SK-N-SH (cell line): ENCODE measurements at regions not wholly inside any gene's neighbourhood (a gene's known extent, or its start where the extent isn't known, plus 50 kb on each side); places are given as distances from the start of the nearest gene placed in this dataset.

Experiments
- CTCF ChIA-PET: fragments of 300-600, 350-600 bp; formaldehyde crosslinking; extraction: SDS; loops from one replicate; lab custom pipeline; 2021; lab: Yijun Ruan, JAX
- POLR2A ChIA-PET: fragments of 350-600 bp; sonication (Branson Sonifier 250); formaldehyde crosslinking; extraction: SDS; loops from one replicate; lab custom pipeline; 2020; ENCODE audit warnings: antibody characterized with exemption, inconsistent platforms; lab: Yijun Ruan, JAX
- DNase-seq: peaks from one replicate; pipeline ENCODE4 v3.0.0; 2012
- H2AFZ ChIP-seq: fragments of 200-600 bp; sonication (generic); 2 replicates; pipeline ENCODE4 v1.8.1; 2016; ENCODE audit warnings: antibody characterized with exemption, mild to moderate bottlenecking, low read depth
- H3F3A ChIP-seq: fragments of 200-600 bp; sonication (generic); replicated peaks from 2 replicates; pipeline ENCODE3; 2016; ENCODE audit warnings: antibody characterized with exemption, mild to moderate bottlenecking; ENCODE audit not compliant: insufficient read depth
- H3K27ac ChIP-seq, 2 experiments: fragments of 200-500 bp in 1 of 2; fragments of 200-600 bp in 1 of 2; sonication (Bioruptor generic) in 1 of 2; sonication (generic), shearing (Covaris generic) in 1 of 2; 2 replicates each; pipeline versions ENCODE4 v1.5.1 to v1.6.1; 2014 to 2016; ENCODE audit warnings: low read depth in 2 of 2, inconsistent platforms in 1 of 2, low read length in 1 of 2, mild to moderate bottlenecking in 1 of 2, mixed read lengths in 1 of 2
- H3K27me3 ChIP-seq: fragments of 200-600 bp; sonication (generic), shearing (Covaris generic); 2 replicates; pipeline ENCODE4 v1.6.1; 2016; ENCODE audit warnings: mixed run types; ENCODE audit not compliant: insufficient read depth
- H3K36me3 ChIP-seq, 2 experiments: fragments of 200-500 bp in 1 of 2; fragments of 200-600 bp in 1 of 2; sonication (Bioruptor generic) in 1 of 2; sonication (generic) in 1 of 2; replicated peaks in 1 of 2; 2 replicates each; pipeline versions ENCODE3 to v1.5.1; 2014 to 2016; ENCODE audit warnings: low read length in 1 of 2, mild to moderate bottlenecking in 1 of 2; ENCODE audit not compliant: insufficient read depth in 2 of 2, control insufficient read depth in 1 of 2
- H3K4me1 ChIP-seq, 2 experiments: fragments of 200-500 bp in 1 of 2; fragments of 200-600 bp in 1 of 2; sonication (Bioruptor generic) in 1 of 2; sonication (generic), shearing (Covaris generic) in 1 of 2; 2 replicates each; pipeline versions ENCODE4 v1.5.1 to v1.6.1; 2014 to 2016; ENCODE audit warnings: low read depth in 1 of 2, low read length in 1 of 2, mixed run types in 1 of 2; ENCODE audit not compliant: insufficient read depth in 2 of 2, control insufficient read depth in 1 of 2
- H3K4me2 ChIP-seq: fragments of 200-600 bp; sonication (generic), shearing (Covaris generic); 2 replicates; pipeline ENCODE4 v1.6.1; 2017; ENCODE audit warnings: mixed run types
- H3K4me3 ChIP-seq, 2 experiments: fragments of 200-500 bp in 1 of 2; fragments of 200-600 bp in 1 of 2; sonication (Bioruptor generic) in 1 of 2; sonication (generic), shearing (Covaris generic) in 1 of 2; 2 replicates each; pipeline versions ENCODE4 v1.5.1 to v1.8.1; 2014 to 2016; ENCODE audit warnings: low read depth in 2 of 2, inconsistent platforms in 1 of 2, low read length in 1 of 2, mild to moderate bottlenecking in 1 of 2, mixed read lengths in 1 of 2, moderate library complexity in 1 of 2
- H3K79me2 ChIP-seq: fragments of 200-600 bp; sonication (generic); 2 replicates; pipeline ENCODE4 v1.8.1; 2017; ENCODE audit warnings: mild to moderate bottlenecking; ENCODE audit not compliant: insufficient read depth
- H3K9ac ChIP-seq: fragments of 200-600 bp; sonication (generic); 2 replicates; pipeline ENCODE4 v1.6.1; 2017; ENCODE audit warnings: mixed run types
- H3K9me2 ChIP-seq: fragments of 200-600 bp; sonication (generic); 2 replicates; pipeline ENCODE4 v1.6.1; 2017; ENCODE audit warnings: mixed run types
- H3K9me3 ChIP-seq: fragments of 200-600 bp; sonication (generic); 2 replicates; pipeline ENCODE4 v1.6.1; 2017; ENCODE audit warnings: mixed run types, mild to moderate bottlenecking, moderate library complexity
- H4K20me1 ChIP-seq: fragments of 200-600 bp; sonication (generic); 2 replicates; pipeline ENCODE4 v1.6.1; 2017; ENCODE audit warnings: mild to moderate bottlenecking, mixed run types; ENCODE audit not compliant: insufficient read depth
- ELF1 ChIP-seq: IDR thresholded peaks from 2 replicates; pipeline ENCODE4 v1.4.0; 2012
- EP300 ChIP-seq, 2 experiments: IDR thresholded peaks; 2 replicates each; pipeline versions ENCODE4 v1.4.0 to v1.6.1; 2012; ENCODE audit warnings: borderline replicate concordance in 1 of 2, low read depth in 1 of 2, low read length in 1 of 2
- EZH2phosphoT487 ChIP-seq: fragments of 200-600 bp; sonication (generic); IDR thresholded peaks from 2 replicates; pipeline ENCODE4 v1.6.1; 2017; ENCODE audit warnings: low read depth, mixed run types, mild to moderate bottlenecking, antibody characterized with exemption, moderate library complexity, borderline replicate concordance
- FOSL2 ChIP-seq: IDR thresholded peaks from 2 replicates; pipeline ENCODE4 v1.4.0; 2012; ENCODE audit warnings: low read depth, mild to moderate bottlenecking, moderate library complexity, borderline replicate concordance
- FOXJ3 ChIP-seq: sonication (generic); formaldehyde crosslinking; IDR thresholded peaks from 2 replicates; pipeline ENCODE4 v1.5.1; 2020; ENCODE audit warnings: mild to moderate bottlenecking, missing genetic modification reagents
- GATA2 ChIP-seq: sonication (generic); formaldehyde crosslinking; IDR thresholded peaks from 2 replicates; pipeline ENCODE4 v1.5.0; 2020; ENCODE audit warnings: mild to moderate bottlenecking, missing genetic modification reagents
- MAX ChIP-seq: IDR thresholded peaks from 2 replicates; pipeline ENCODE4 v1.4.0; 2012; ENCODE audit warnings: low read depth
- PBX3 ChIP-seq: IDR thresholded peaks from 2 replicates; pipeline ENCODE4; 2012
- REST ChIP-seq: IDR thresholded peaks from 2 replicates; pipeline ENCODE4 v1.6.1; 2012; ENCODE audit warnings: mild to moderate bottlenecking, low read depth, low read length, moderate library complexity
- RFX5 ChIP-seq: IDR thresholded peaks from 2 replicates; pipeline ENCODE4 v1.6.1; 2012; ENCODE audit warnings: mild to moderate bottlenecking, improper control_type of control experiment, low read length
- SIN3A ChIP-seq: IDR thresholded peaks from 2 replicates; pipeline ENCODE4 v1.6.1; 2012; ENCODE audit warnings: low read depth, mild to moderate bottlenecking, low read length, moderate library complexity, borderline replicate concordance
- TCF12 ChIP-seq: IDR thresholded peaks from 2 replicates; pipeline ENCODE4 v1.4.0; 2012
- USF1 ChIP-seq: IDR thresholded peaks from 2 replicates; pipeline ENCODE4 v1.4.0; 2012; ENCODE audit warnings: low read depth, borderline replicate concordance
- YY1 ChIP-seq: IDR thresholded peaks from 2 replicates; pipeline ENCODE4 v1.4.0; 2012; ENCODE audit warnings: low read depth, mild to moderate bottlenecking
- WGBS: methylation state at CpG from one replicate; pipeline ENCODE4 v1.1.6; 2017; ENCODE audit warnings: low lambda C conversion rate; 5-methylcytosine and 5-hydroxymethylcytosine counted together
- TF ChIP-seq, protein P1 (sequence below): IDR thresholded peaks from 2 replicates; pipeline ENCODE4 v1.4.0; 2012; ENCODE audit warnings: low read depth, borderline replicate concordance

DNA sequence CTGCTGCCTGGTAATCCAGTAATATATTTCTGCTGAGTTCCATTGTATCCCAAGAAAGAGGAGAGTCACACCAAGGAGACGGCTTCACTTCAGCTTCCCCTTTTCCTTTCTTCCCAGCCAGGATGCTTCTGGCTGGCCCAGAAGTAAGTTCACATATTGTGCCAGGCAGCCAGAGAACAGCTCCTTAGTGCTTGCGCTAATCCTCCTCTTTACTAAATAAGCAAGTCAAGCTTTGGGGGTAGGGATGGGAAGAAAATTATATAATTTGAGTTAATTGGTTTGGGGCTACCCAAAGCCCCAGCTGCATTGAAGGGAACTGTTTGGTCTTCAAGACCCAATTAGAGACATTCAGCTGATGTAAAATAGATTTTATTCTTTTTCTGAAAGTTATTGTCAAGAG lies 218.8 kb upstream of the HES1 start:
- DNase-seq: no peak
- Histone ChIP-seq H3K9ac (no peak overlapping the region), H3K27me3 (no peaks in the 10 kb centered on the region), H3K9me2 (no peaks in the 10 kb centered on the region), H3K36me3 (no peaks in the 10 kb centered on the region), H2AFZ (no peak overlapping the region), H3K79me2 (no peaks in the 10 kb centered on the region), H3K4me3 (no peak overlapping the region), H3K9me3 (no peaks in the 10 kb centered on the region), H3K4me1 (no peaks in the 10 kb centered on the region; a peak in 1 of 4 replicates), H4K20me1 (no peaks in the 10 kb centered on the region), H3K4me2 (no peak overlapping the region), H3K27ac (no peak overlapping the region), H3F3A (no peaks in the 10 kb centered on the region)
- 64% methylated on average over 2 of the region's 2 CpGs for WGBS
- POLR2A ChIA-PET: no interaction called here
- TF ChIP-seq FOXJ3 (CRISPR knock-in tag): no peak
- no peak for TF ChIP-seq EZH2phosphoT487
- TF ChIP-seq, protein P1, sequence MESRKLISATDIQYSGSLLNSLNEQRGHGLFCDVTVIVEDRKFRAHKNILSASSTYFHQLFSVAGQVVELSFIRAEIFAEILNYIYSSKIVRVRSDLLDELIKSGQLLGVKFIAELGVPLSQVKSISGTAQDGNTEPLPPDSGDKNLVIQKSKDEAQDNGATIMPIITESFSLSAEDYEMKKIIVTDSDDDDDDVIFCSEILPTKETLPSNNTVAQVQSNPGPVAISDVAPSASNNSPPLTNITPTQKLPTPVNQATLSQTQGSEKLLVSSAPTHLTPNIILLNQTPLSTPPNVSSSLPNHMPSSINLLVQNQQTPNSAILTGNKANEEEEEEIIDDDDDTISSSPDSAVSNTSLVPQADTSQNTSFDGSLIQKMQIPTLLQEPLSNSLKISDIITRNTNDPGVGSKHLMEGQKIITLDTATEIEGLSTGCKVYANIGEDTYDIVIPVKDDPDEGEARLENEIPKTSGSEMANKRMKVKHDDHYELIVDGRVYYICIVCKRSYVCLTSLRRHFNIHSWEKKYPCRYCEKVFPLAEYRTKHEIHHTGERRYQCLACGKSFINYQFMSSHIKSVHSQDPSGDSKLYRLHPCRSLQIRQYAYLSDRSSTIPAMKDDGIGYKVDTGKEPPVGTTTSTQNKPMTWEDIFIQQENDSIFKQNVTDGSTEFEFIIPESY: no peak
- no peak for TF ChIP-seq SIN3A
- no peak for TF ChIP-seq RFX5
- no peak for TF ChIP-seq MAX
- TF ChIP-seq EP300 (IDR thresholded peaks at IDR 0.05; ENCODE audit: borderline replicate concordance in 1 of 2, low read depth in 1 of 2, low read length in 1 of 2): no peak
- TF ChIP-seq PBX3: no peak
- TF ChIP-seq USF1: no peak
- TF ChIP-seq YY1: no peak
- no peak for TF ChIP-seq TCF12
- no peak for TF ChIP-seq FOSL2
- TF ChIP-seq REST: no peak
- no peak for TF ChIP-seq ELF1
- TF ChIP-seq GATA2 (CRISPR knock-in tag): no peak
- CTCF ChIA-PET: interaction anchor here (0.7 to 2.6 kb wide), 2 partner anchors 14 to 153 kb away, joined by 3 to 9 read pairs; no protein-coding TSS in a partner anchor
